K562 (cell line): ENCODE measurements at regions not wholly inside any gene's neighbourhood (a gene's known extent, or its start where the extent isn't known, plus 50 kb on each side); places are given as distances from the start of the nearest gene placed in this dataset.

ENCODE experiments used
- ATAC-seq: fragments of 200-7000 bp; cut with Tn5 transposase; 3 replicates; pipeline ENCODE4 v1.9.1; 2020; ENCODE audit warnings: moderate library complexity
- BruUV-seq: library from RNA; stranded (reverse); fragments of 400-500 nt; replicated peaks from 2 replicates; lab custom pipeline; 2021; lab: Mats Ljungman, UMichigan
- CTCF ChIA-PET: fragments of 300-600 bp; formaldehyde crosslinking; extraction: SDS; loops from one replicate; lab custom pipeline; 2021; ENCODE audit warnings: low intra/inter-chr PET ratio; lab: Yijun Ruan, JAX
- POLR2A ChIA-PET: fragments of 300-600, 350-650 bp; sonication (Branson Sonifier 250); formaldehyde crosslinking; extraction: SDS; loops from one replicate; lab custom pipeline; 2021; ENCODE audit warnings: antibody characterized with exemption, inconsistent platforms; lab: Yijun Ruan, JAX
- DNase-seq, 4 experiments: peaks; one replicate each; pipeline versions ENCODE4 v3.0.0 to v3.0.0-alpha.2; 2011 to 2018; ENCODE audit warnings: low spot score in 3 of 4, mixed read lengths in 3 of 4; ENCODE audit errors: extremely low read depth in 1 of 4
- FAIRE-seq: peaks from 2 replicates; lab custom pipeline; 2011; peaks lifted over from hg19 to GRCh38; lab: Jason Lieb, UNC
- H2AFZ ChIP-seq: 2 replicates; pipeline ENCODE4 v1.6.0; 2011; ENCODE audit warnings: low read depth, low read length, control low read depth, inconsistent platforms
- H3K27ac ChIP-seq: fragments of 200-600 bp; 3 replicates; pipeline ENCODE4 v1.8.0; 2011; ENCODE audit warnings: low read depth, mild to moderate bottlenecking, control low read depth, inconsistent platforms, low read length, moderate library complexity, mixed read lengths; ENCODE audit errors: extremely low read depth
- H3K27me3 ChIP-seq, 2 experiments: fragments of 300-600 bp in 1 of 2; 2 replicates in 1 of 2; 3 replicates in 1 of 2; pipeline versions ENCODE4 v1.6.0 to v1.8.0; 2011; ENCODE audit warnings: inconsistent platforms in 2 of 2, low read length in 2 of 2, mild to moderate bottlenecking in 1 of 2, mixed read lengths in 1 of 2, moderate library complexity in 1 of 2; ENCODE audit not compliant: control insufficient read depth in 2 of 2, insufficient read depth in 2 of 2
- H3K36me3 ChIP-seq: fragments of 300-600 bp; 3 replicates; pipeline ENCODE4 v1.8.0; 2011; ENCODE audit warnings: mild to moderate bottlenecking, low read length, inconsistent platforms; ENCODE audit not compliant: control insufficient read depth, insufficient read depth
- H3K4me1 ChIP-seq, 2 experiments: fragments of 200-600 bp in 1 of 2; replicated peaks in 1 of 2; 2 replicates in 1 of 2; 3 replicates in 1 of 2; pipeline versions ENCODE4 v1.5.1 to v1.8.0; 2011; ENCODE audit warnings: inconsistent platforms in 2 of 2, low read length in 2 of 2, mild to moderate bottlenecking in 1 of 2, mixed read lengths in 1 of 2, moderate library complexity in 1 of 2; ENCODE audit not compliant: control insufficient read depth in 2 of 2, insufficient read depth in 2 of 2
- H3K4me2 ChIP-seq: 2 replicates; pipeline ENCODE4 v1.6.1; 2011; ENCODE audit warnings: low read length, control low read depth, inconsistent platforms, mixed read lengths; ENCODE audit not compliant: insufficient read depth
- H3K4me3 ChIP-seq: fragments of 200-600 bp; sonication (generic), shearing (Covaris generic); 2 replicates; pipeline ENCODE4 v1.5.1; 2016; ENCODE audit warnings: control low read depth, inconsistent platforms
- H3K79me2 ChIP-seq: fragments of 200-600 bp; 3 replicates; pipeline ENCODE4 v1.8.0; 2011; ENCODE audit warnings: low read length, inconsistent platforms; ENCODE audit not compliant: control insufficient read depth, insufficient read depth
- H3K9ac ChIP-seq, 2 experiments: 2 replicates each; pipeline versions ENCODE4 v1.6.0 to v1.6.1; 2011; ENCODE audit warnings: low read depth in 2 of 2, low read length in 2 of 2, control low read depth in 1 of 2, inconsistent platforms in 1 of 2, mild to moderate bottlenecking in 1 of 2, mixed read lengths in 1 of 2; ENCODE audit not compliant: insufficient read depth in 1 of 2
- H3K9me1 ChIP-seq: one replicate; pipeline ENCODE4 v1.6.0; 2011; ENCODE audit warnings: inconsistent platforms, mild to moderate bottlenecking, low read length, moderate library complexity; ENCODE audit not compliant: control insufficient read depth, insufficient read depth
- H3K9me3 ChIP-seq: replicated peaks from 2 replicates; pipeline ENCODE4 v1.5.1; 2011; ENCODE audit warnings: low read depth, low read length, inconsistent platforms; ENCODE audit not compliant: control insufficient read depth, insufficient read depth
- H4K20me1 ChIP-seq: replicated peaks from 2 replicates; pipeline ENCODE4 v1.6.1; 2011; ENCODE audit warnings: low read length, inconsistent platforms, mixed read lengths; ENCODE audit not compliant: control insufficient read depth, insufficient read depth
- C11orf30 ChIP-seq: fragments of 450-650 bp; IDR thresholded peaks from 2 replicates; pipeline ENCODE4 v1.6.1; 2016; ENCODE audit warnings: low read depth, mild to moderate bottlenecking
- REST ChIP-seq, 2 experiments: fragments of 450-650 bp; formaldehyde crosslinking in 1 of 2; IDR thresholded peaks; 2 replicates each; pipeline versions ENCODE4 v1.4.0 to v1.6.1; 2014 to 2020; ENCODE audit warnings: mild to moderate bottlenecking in 2 of 2, borderline replicate concordance in 1 of 2, low read depth in 1 of 2
- SMAD2 ChIP-seq: fragments of 150-350 bp; IDR thresholded peaks from 2 replicates; pipeline ENCODE4 v1.6.1; 2014; ENCODE audit warnings: low read depth, mild to moderate bottlenecking, low read length
- TCFL5 ChIP-seq: fragments of 250-450 bp; sonication (Bioruptor Pico); conservative IDR thresholded peaks from 2 replicates; pipeline ENCODE4 v1.6.1; 2021; ENCODE audit warnings: mild to moderate bottlenecking, moderate library complexity, matching md5 sums
- ZFP1 ChIP-seq: fragments of 450-650 bp; formaldehyde crosslinking; IDR thresholded peaks from 2 replicates; pipeline ENCODE4 v1.4.0; 2020; ENCODE audit warnings: mild to moderate bottlenecking, mixed read lengths
- ZNF696 ChIP-seq: fragments of 250-450 bp; sonication (Bioruptor Pico); conservative IDR thresholded peaks from 2 replicates; pipeline ENCODE4 v1.4.0; 2020; ENCODE audit warnings: mild to moderate bottlenecking, moderate library complexity
- WGBS: fragments of 100-300 bp; shearing (Covaris generic); methylation state at CpG from one replicate; pipeline ENCODE4 v1.1.6; 2016; ENCODE audit warnings: low coverage, mixed read lengths; ENCODE audit not compliant: insufficient coverage; ENCODE audit errors: missing lambda C conversion rate; 5-methylcytosine and 5-hydroxymethylcytosine counted together
- in situ Hi-C: fragments of 300-500 bp; cut with MboI; formaldehyde crosslinking; loops from 4 replicates; pipeline ENCODE4 v1.15.0; 2018; ENCODE audit warnings: inconsistent platforms, mixed read lengths
- intact Hi-C: fragments of 100-400 bp; cut with micrococcal nuclease; formaldehyde crosslinking; loops from 2 replicates; pipeline ENCODE4 v1.14.2; 2022

- Histone ChIP-seq H3K36me3 (no peaks in the 10 kb centered on the region), H3K9ac (no peak overlapping the region), H3K79me2 (no peaks in the 10 kb centered on the region), H3K4me2 (no peak overlapping the region), H4K20me1 (no peaks in the 10 kb centered on the region), H2AFZ (no peak overlapping the region), H3K9me1 (no peaks in the 10 kb centered on the region), H3K4me1 (no peaks in the 10 kb centered on the region; a peak in 1 of 5 replicates), H3K9me3 (peaks cover 3% of the 10 kb centered on the region; the same call in 1 of the 2 replicates), H3K27ac (no peak overlapping the region), H3K4me3 (no peak overlapping the region), H3K27me3 (no peaks in the 10 kb centered on the region)
- BruUV-seq, result no TSS peak
- intact Hi-C loops, result no loop called here
- TF ChIP-seq TCFL5 (CRISPR knock-in tag), result no peak
- no peak for TF ChIP-seq C11orf30
- TF ChIP-seq ZFP1 (CRISPR knock-in tag), result no peak
- TF ChIP-seq ZNF696 (CRISPR knock-in tag), result no peak
- no peak for TF ChIP-seq REST (IDR thresholded peaks at IDR 0.05; ENCODE audit: borderline replicate concordance)
- no peak for TF ChIP-seq REST (CRISPR knock-in tag; IDR thresholded peaks at IDR 0.05; ENCODE audit: low read depth)
- no peak for TF ChIP-seq SMAD2
- in situ Hi-C loops, result no loop called here
- POLR2A ChIA-PET, result no interaction called here
- CTCF ChIA-PET, result no interaction called here
- 47% methylated on average over 3 of the region's 4 CpGs for WGBS
- FAIRE-seq (no peak), DNase-seq (no peak), ATAC-seq (no peak)
Measured at GRCh38 chr12:14247166-14247565, 118.3 kb upstream of the ATF7IP start.
